DND-41 (cell line): ENCODE measurements at regions not wholly inside any gene's neighbourhood (a gene's known extent, or its start where the extent isn't known, plus 50 kb on each side); places are given as distances from the start of the nearest gene placed in this dataset.

ENCODE experiments used
- EZH2 ChIP-seq: IDR thresholded peaks from 3 replicates; pipeline ENCODE4 v1.6.1; 2012; ENCODE audit warnings: borderline replicate concordance, low read depth, mild to moderate bottlenecking, moderate library complexity, low read length, inconsistent platforms; ENCODE audit not compliant: severe bottlenecking
- TF ChIP-seq, protein P1 (sequence below): IDR thresholded peaks from 2 replicates; pipeline ENCODE4 v1.5.1; 2012; ENCODE audit warnings: borderline replicate concordance, low read length, moderate library complexity, mild to moderate bottlenecking; ENCODE audit not compliant: poor library complexity, severe bottlenecking; ENCODE audit errors: extremely low read depth

DNA sequence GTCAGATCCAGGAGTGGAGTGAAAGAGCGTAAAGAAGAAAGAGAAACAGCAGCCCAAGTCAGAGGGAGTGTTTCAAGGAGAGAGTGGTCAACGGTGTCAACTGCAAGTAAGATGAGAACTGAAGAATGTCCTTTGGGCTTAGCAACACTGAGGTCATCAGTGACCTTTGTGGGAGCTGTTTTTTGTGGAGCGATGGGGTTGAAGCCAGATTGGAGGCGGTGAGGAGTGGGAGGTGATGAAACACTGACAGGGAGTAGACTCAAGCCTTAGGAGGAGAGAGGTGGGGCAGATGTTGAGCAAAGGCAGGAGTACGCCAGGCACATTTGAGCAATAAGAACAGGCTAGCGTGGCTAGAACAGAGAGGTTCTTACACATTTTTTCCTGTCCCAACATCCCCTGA is 103.7 kb upstream of the GNAO1 start:
- TF ChIP-seq, protein P1, sequence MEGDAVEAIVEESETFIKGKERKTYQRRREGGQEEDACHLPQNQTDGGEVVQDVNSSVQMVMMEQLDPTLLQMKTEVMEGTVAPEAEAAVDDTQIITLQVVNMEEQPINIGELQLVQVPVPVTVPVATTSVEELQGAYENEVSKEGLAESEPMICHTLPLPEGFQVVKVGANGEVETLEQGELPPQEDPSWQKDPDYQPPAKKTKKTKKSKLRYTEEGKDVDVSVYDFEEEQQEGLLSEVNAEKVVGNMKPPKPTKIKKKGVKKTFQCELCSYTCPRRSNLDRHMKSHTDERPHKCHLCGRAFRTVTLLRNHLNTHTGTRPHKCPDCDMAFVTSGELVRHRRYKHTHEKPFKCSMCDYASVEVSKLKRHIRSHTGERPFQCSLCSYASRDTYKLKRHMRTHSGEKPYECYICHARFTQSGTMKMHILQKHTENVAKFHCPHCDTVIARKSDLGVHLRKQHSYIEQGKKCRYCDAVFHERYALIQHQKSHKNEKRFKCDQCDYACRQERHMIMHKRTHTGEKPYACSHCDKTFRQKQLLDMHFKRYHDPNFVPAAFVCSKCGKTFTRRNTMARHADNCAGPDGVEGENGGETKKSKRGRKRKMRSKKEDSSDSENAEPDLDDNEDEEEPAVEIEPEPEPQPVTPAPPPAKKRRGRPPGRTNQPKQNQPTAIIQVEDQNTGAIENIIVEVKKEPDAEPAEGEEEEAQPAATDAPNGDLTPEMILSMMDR: no peak
- no peak for TF ChIP-seq EZH2
